ENCODE measurements at regions not wholly inside any gene's neighbourhood (a gene's known extent, or its start where the extent isn't known, plus 50 kb on each side); places are given as distances from the start of the nearest gene placed in this dataset.
"Not testable (repeated sequence)": the region's sequence is repeated elsewhere in the genome, so short reads cannot be mapped to it uniquely, and the experiment has no call there.

GRCh38 chr10:30695481-30696236 lies 66.1 kb upstream of the LYZL2 start:
- not testable (repeated sequence) for DNase-seq

DNA sequence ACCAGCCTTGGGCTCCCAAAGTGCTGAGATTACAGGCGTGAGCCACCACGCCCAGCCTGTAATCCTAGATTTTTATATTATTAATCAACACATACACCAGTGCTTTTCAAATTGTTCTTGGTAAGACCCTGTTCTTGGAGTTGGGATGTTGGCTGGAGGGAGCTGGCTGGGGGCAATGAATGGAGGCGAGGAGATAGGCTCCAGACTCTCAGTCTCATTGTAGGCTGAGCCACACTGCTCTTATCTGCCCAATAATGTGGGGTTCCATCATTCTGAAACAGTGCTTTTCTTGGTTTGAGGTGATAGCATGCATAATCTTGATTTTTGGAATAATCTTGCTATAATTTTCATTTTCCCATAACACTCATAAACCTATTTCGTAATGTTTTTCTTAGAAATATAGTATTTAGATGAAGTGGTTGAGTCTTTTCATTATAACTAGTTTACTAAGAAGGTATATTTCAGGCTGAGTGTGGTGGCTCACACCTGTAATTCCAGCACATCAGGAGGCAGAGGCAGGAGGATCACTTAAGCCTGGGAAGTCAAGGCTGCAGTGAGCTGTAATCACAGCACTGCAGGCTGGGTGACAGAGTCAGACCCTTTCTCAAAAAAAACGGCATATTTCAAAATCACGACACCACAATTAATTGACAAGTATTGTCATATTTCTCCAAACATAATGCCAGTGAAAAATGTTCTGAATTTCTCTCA lies 65.1 kb upstream of the LYZL2 start:
- DNase-seq = no peak

GRCh38 chr10:30691639-30692015 lies 62.1 kb upstream of the LYZL2 start:
- no peak for DNase-seq

DNA sequence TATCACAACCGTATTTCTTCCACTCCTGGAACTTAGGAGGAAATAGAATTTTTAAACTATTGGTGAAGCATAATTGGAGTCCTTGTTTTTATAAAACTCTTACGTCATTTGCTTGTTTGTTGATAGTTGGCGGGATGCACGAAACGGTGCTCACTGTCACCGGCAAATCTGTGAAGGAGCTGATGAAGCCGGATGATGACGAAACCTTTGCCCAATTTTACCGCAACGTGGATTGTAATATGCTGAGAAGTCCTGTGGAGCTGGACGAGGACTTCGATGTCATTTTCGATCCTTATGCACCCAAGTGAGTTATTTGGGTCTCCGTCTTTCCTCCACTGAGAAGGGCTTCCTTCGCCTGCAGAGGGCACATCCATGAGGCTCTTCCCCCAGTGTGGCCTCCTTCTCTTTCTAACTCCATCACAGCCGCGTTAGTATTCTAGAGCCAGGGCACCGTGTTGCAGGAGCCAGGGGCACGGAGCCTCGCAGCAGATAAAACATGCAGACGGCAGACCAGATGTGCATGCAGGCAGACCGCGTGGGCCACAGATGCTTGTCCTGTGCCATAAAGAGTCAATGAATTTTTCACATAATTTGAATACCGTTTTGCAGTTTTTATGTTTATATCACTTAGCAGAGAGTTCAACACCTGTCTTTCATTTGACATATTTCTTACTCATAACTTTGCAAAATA lies 61.5 kb upstream of the LYZL2 start:
- not testable (repeated sequence) for DNase-seq

DNA sequence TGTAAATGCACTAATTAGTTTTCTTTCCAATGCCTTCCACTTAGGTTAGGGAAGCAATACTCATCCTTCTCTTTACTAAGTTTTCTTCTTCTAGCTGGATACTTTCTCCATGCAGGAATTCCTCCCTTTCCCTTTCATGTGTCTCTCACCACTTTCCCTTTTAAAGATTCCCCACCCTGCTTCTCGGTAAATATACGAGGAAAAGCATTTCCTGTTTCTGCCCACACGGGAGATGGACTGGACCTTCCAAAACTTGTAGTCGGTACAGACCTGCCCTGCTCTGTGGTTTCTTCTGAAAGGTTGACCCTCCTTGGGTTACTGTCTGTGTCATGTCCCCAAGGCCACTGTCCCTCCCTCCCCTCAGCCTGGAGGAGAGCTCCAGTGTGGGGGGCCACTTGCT lies 58.9 kb upstream of the LYZL2 start:
- no peak for DNase-seq

GRCh38 chr10:30687698-30688213 lies 58.2 kb upstream of the LYZL2 start:
- DNase-seq = no peak

DNA sequence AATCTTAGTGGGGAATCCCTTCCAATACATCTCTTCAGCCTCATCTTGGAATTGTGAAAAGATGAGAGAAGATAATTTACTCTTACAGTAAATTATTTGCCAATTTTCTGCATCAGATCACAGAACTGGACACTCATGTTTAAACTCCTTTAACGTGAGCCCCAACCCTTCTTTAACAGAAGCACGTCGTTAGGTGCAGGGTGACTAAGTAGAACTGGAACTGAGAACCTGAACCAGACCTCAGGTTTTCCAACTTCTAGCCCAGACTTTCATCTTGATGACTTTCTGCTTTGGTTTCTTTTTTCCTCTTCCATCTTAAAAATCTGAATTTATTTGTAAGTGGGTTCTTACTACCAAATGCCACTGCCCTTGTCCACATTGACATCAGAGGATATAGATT lies 57.2 kb upstream of the LYZL2 start:
- DNase-seq = no peak

DNA sequence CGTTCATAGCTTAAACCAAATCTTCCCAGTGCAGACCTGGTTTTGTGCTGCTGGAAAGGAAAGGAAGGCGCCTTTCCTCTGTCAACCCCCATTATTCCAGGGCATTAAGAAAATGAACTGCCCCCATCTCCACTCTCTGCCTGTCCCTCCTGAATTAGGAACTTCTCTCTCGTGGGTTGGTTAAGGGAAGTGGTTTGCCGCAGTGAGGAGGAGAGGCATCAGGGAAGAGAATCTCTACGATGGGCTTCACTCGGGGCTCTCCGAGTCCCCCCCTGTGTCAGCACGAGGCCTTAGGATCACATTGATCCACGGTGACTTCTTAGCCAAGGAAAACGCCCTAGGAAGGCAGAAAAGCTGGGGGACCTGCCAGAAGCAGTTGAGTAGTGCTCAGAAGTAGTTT lies 53.9 kb upstream of the LYZL2 start:
- no peak for DNase-seq

- DNase-seq = not testable (repeated sequence)
These were observed 53.0 kb upstream of the LYZL2 start for GRCh38 chr10:30682377-30683199.

DNA sequence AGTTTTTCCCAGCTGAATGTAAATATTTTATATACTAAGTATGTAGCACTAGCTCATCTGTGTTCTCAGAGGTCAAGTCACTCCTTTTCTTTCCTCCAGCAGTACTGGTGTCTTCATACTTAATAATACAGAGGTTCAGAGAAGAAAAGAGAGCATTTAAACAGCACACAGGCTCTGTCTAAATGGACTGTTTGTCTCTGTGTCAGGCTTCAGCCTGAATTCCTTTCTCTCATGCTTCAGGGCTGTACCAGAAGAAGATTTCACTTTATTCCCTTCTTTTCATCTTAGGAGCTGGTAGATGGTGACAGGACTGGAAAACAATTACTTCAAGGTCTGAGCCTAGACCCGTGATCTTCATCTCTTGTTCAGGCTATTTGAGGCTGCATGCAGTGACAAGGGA lies 51.4 kb upstream of the LYZL2 start:
- no peak for DNase-seq

All from DMS79 (cell line).